ENCODE measurements at regions not wholly inside any gene's neighbourhood (a gene's known extent, or its start where the extent isn't known, plus 50 kb on each side); places are given as distances from the start of the nearest gene placed in this dataset.

GRCh38 chr20:25749649-25750048, 53.0 kb upstream of the ZNF337 start:
- TF ChIP-seq POLR2AphosphoS5 (IDR thresholded peaks at IDR 0.05) (no peak), EP300 (IDR thresholded peaks at IDR 0.05) (no peak), CTCF (IDR thresholded peaks at IDR 0.05) (no peak), POLR2A (IDR thresholded peaks at IDR 0.05) (no peak)

Data from upper lobe of left lung (tissue), 4 donors.